ENCODE measurements at regions not wholly inside any gene's neighbourhood (a gene's known extent, or its start where the extent isn't known, plus 50 kb on each side); places are given as distances from the start of the nearest gene placed in this dataset.
"Not testable (repeated sequence)": the region's sequence is repeated elsewhere in the genome, so short reads cannot be mapped to it uniquely, and the experiment has no call there.

DNA sequence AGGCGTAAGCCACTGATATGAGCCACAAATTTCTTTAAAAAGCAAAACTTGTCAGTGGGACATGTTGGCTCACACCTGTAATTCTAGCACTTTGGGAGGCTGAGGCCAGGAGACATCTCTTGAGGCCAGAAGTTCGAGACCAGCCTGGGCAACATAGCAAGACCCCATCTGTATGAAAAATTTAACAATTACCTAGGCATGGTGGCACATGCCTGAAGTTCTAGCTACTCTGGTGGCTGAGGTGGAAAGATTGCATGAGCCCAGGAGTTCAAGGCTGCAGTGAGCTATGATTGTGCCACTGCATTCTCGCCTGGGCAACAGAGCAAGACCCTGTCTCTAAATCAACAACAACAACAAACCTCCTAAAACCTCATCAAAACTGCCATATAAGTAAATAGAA, 147.6 kb upstream of the BARHL2 start:
- FAIRE-seq = no peak

DNA sequence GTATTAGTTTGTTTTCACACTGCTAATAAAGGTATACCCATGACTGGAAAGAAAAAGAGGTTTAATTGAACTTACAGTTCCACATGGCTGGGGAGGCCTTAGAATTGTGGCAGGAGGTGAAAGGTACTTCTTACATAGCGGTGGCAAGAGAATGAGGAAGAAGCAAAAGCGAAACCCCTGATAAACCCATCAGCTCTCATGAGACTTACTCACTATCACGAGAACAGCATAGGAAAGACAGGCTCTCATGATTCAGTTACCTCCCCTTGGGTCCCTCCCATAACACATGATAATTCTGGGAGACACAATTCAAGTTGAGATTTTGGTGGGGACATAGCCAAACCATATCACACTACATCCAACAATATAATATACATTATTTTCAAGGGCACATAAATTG, 145.7 kb upstream of the BARHL2 start:
- FAIRE-seq = no peak

DNA sequence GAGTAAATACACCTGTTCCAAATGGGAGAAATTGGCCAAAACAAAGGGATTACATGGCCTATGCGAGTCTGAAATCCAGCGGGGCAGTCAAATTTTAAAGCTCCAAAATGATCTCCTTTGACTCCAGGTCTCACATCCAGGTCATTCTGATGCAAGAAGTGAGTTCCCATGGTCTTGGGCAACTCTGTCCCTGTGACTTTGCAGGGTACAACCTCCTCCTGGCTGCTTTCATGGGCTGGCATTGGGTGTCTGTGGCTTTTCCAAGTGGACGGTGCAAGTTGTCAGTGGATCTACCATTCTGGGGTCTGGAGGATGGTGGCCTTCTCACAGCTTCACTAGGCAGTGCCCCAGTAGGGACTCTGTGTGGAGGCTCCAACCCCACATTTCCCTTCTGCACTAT, 144.3 kb upstream of the BARHL2 start:
- not testable (repeated sequence) for FAIRE-seq

DNA sequence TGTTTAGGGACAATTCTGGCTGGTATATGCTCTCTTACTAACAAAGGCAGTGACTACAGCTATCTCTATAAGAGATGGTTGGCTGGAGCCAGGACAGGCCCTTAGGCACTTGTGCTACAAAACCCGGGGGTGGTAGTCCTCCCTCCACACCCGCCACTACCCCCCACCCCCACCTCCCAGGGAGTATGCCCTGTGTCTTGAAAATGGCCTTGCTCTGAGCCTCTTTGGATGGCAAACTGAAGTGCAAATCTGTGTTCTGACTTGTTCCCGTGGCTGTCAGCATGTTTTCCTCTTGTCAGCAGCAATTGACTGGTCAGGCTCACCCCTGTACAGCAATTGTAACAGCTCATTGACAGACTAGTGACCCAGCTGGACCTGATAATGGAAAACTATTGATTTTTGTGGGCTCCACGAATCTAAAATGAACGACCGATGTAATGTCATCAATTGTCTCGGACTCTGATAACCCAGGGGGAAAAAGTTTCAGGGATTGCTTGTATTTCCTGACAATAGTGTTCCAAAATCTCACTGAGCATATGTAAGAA, 139.4 kb upstream of the BARHL2 start:
- no peak for FAIRE-seq

DNA sequence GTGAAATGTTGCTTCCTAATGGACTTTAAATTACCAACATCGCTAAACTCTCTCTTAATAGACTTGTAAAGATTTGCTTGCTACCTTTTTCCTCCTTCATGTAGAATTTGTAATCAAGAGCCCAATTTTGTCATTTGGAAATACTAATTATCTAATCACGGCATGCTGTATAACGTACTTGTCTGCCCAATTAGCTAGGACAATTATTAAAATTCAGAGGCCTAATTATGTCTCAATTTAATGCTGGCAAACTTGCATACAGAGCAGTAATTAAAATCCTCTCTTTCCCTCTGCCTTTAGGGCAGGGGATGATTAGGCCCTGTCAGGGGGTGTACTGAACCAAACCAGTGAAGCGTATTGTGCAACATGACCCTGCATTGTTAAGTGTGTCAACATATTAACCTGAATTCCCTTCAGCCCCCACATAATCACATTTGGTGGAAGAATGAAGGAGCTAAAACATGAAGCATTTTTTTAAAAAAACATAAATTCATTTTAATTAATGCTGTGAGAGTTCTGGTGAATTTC, 137.4 kb upstream of the BARHL2 start:
- no peak for FAIRE-seq

DNA sequence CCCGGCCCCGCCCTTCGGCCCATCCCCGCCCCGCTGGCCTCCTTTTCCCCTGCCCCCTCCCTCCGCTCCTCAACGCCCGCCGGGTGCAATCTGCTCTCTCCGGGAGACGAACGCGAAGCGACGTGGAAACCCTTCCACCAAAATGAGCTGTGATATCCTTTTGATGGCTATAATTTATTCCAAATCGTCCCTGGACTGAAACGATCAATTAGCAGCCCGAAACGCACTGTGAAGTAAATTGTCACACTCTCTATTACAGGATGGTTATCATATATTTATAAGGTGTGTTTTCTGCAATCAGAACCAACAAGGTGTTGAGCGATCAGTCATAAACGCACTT, 134.6 kb upstream of the BARHL2 start:
- FAIRE-seq = no peak

DNA sequence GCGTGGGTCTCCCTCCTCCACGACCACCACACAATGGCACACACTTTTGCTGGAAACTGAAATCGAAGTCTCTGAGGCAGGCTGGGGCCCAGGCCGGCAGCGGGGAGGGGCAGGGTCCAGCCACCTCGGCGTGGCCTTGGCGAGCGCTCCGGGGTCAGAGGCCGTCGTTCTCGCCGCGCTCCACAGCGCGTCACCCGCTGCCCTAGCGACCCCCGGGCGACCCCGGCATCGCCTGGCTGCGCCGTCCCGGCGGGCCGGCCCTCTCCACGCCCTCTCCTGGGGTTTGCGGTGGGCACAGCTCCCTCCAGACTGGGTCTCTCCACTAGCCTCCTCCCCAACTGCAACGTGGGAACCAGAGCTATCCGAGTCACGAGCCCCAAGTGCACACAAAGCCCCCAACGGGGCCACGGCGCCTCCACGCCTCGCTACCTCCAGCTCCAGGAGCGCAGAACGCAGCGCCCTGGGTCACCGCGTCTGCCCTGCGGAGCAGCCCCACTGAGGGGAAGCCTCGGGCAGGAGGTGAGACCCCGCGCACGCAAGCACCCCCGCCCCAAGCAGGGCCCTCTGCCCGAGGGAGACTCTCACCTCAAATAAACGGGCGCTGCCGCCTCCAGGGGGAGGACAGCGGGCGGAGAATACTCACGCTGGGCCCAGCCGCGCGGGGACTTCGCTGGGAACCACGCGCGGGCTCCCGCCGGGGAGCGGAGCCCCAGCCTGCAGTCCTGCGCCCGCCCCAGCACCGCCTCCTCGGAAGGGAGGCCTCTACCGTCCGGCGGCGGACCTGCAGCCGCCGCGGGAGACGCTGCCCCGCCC, 134.0 kb upstream of the BARHL2 start:
- FAIRE-seq = no peak

DNA sequence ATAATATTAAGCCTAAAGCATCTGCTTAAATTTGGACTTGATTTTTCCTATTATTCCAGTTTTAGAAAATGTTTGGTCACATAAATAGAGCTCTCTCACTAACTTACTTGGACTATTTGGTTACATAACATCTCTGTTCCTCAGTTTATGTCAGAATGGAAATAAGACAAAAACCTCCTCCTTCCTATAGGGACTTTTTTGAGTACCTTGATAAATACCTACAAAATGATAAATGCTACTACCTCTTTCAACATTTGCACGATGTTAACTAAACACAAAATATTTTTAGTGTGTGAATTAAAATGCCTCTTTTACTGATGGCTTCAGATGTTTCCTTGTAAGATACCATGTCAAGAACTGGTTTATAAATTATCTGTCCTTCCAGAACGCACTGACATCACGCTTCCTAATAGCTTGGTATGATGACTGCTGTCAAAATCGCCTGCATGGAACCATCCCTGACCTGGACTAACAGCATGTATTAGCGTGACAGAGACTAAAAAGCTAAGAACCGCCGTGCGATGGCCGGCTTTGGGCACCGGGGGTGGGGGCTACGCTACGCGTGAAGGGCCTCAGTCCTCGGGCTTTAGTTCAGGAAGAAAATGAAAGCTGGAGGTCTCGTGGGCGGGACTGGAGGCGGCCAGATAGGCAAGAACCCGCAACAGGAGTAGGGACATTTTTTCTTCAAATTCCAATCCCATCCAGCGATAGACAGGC, 133.2 kb upstream of the BARHL2 start:
- peak; percentile 51 for FAIRE-seq

DNA sequence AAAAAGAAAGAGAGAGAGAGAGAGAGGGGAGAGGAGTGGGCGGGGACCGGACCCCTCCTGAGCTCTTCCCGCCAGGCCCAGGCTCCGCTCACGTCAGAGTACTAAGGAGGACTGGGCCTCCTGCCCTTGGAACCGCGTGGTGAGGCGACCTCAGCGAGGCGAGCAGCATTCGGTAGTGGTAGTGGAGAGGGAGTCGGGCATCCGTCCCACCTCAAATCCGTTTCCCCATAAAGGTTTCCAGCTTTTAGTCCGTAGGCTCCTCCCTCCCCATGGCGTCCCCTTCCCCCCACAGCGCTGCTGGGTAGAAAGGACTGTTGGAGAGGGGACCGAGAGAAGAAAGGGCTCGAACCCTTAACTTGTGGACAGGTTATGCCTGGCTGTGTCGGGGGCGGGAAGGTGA, 124.4 kb upstream of the BARHL2 start:
- FAIRE-seq = no peak

DNA sequence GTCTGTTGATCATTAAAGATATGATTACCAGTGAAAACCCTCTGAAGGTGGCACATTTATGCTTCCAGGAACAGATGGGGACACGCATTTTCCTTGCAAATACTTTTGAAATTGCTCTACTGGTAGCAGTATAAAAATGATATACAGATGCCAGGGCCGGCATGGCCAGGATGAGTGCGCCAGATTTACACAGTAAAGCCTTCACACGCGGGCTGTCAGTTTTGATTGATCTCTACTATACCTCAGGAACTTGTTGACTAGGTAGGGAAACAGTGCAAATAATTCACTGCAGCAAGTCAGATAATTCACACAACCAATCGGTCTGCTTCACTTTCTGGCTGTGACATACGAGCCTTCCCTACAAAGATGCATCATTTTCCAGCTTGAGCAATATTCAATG, 123.2 kb upstream of the BARHL2 start:
- no peak for FAIRE-seq

DNA sequence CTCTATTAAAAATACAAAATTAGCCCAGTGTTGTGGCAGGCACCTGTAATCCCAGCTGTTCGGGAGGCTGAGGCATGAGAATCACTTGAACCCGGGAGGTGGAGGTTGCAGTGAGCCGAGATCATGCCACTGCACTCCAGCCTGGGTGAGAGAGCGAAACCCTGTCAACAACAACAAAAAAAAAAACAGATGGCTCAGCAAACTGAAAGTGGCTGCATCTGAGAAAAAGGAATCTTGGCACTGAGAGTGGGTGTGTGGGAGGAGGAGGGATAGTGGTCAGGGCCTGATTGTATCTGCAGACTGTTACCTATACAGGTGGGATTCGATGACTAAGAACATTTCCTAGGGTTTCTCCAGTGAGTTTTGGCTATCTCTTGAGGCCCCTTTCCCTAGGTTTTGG, 122.2 kb upstream of the BARHL2 start:
- FAIRE-seq = no peak

DNA sequence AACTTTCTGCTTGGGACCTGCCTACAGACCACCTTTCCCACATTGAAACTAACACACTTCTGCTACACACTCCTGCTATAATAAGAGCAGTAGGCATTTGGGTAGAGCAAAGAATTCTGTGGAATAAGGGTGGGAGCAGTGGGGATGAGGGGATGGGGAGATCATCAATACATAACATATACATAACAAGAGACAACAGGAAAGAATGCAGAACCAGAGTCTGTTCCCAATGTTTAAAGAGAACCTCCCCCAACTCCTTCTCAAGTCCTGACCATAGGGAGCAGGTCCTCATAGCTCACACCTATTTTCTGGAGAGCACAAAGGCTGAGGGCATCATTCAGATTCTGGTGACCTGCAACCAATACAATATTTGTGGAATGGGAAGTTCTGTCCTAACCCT, 121.6 kb upstream of the BARHL2 start:
- no peak for FAIRE-seq

DNA sequence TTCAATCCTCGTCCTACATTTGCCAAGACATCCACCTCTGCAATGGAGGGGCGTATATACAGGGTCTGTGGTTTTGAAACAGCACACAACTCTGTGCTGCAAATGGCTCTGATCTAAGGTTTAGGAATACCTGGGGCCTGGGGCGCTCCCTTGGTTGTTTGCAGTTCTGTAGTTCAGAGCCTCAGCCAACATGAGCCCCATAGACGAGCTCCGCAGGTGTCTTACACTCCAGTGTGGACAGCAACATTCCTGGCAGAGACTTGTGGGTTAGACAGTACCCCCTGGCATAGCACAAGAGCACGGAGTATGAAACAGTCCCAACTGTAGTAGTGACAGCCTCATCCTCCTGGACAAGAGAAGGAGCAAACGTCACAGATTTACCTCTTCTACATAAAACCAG, 120.3 kb upstream of the BARHL2 start:
- FAIRE-seq = no peak

DNA sequence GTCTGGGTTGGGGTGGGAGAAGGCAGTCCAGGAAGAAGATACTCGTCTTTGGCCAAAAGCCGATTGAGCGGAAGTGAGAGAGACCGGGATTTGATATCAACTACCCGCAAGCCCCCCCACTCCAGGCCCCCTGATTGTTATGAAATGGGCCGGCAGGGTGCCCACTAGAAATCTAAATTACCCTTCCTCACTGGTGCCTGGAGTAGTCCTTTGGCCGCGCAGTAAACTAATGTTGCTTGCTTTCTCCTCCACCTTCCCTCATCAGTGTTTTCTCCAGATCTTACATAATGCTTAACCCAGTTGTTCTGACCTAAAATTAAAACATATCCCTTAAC, 119.2 kb upstream of the BARHL2 start:
- no peak for FAIRE-seq

DNA sequence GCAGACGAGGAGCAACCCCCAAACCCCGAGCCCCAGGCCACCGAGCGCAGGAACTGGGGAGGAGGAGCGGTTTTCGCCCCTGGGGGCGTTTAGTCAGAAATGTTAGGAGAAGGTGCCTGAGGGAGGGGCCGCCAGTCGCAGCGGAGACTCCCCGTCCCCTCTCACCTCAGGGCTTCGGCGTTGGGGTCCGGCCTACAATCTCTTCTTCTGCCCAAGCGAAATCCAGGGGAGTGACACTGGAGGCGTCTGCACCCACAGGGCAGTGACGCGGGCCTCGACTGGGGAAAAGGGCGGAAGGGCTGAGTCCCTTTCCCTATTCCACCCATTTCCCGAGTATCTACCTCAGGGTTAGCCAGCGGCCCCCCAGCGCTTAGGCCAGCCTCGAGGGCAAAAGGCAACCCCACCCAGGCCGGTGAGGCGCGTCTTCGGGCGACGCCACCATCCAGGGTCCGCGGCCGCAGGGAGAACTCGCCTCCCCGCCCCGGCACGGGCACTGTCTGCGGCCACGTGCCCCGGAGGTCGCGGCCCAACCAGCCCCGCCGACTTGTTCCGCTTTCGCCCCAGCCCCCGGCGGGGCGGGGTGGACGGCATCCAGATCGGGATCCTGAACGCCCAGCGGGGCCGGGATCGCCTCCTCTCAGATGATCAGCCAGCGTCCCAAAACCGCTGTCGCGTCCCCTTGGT, 118.7 kb upstream of the BARHL2 start:
- no peak for FAIRE-seq

DNA sequence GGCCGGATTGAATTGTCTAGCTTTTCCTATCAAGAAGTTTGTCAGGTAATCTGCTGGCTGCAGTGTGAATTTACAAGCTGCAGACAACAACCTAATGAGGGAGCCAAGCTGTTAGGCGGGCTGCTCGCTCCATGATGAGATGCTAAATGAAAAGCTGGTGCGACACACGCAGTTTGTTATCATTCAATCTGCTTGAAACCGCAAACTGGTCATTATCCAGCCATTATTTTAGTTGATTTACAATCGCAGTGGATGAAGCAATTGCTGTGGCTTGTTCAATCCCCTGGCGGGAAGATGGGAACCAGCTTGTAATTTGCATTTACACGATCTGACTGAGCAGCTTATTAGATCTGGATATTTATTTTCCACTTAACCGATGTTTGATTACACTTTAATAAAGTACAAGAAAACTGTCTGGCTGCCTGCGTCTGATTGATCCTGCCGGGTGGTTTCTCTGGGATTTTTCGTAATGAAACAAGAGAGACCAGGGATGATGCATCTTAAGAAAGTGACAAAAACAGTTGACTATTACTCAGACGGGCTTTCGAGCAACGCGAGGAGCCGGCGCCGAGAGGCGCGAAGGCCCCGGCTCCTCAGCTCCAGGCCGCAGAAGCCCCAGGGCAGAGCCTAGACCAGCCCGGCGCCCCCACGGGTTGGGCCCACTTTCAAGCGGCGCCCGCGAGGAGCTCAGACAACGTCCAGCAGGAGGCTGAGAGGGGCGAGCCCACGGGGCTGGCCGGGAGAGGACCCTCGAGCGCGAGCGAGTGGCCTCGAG, 118.0 kb upstream of the BARHL2 start:
- FAIRE-seq = no peak

DNA sequence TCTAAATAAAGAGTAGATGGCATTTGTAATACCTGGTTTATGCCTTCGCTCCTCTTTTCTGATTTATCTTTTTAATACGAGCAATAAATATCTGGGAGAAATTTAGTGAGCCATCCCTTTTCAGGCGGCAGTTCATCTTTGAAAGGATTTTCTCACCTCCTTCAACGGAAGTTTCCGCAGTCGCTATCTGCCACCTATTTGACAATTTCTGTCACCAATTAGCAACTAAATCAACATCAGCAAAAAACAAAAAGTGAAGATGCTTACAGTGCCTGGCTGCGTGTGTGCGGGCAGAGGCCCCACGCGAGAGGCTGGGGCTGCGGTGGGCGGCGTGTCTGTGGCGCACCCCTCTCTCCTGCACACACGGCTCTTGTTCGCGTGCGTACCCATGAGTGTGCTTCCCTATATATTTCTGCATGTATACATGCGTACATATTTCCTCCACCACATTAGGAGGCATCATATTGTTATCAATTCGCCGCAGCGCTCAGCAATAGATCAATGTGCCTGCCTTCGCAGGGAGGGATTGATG, 117.3 kb upstream of the BARHL2 start:
- FAIRE-seq = no peak

DNA sequence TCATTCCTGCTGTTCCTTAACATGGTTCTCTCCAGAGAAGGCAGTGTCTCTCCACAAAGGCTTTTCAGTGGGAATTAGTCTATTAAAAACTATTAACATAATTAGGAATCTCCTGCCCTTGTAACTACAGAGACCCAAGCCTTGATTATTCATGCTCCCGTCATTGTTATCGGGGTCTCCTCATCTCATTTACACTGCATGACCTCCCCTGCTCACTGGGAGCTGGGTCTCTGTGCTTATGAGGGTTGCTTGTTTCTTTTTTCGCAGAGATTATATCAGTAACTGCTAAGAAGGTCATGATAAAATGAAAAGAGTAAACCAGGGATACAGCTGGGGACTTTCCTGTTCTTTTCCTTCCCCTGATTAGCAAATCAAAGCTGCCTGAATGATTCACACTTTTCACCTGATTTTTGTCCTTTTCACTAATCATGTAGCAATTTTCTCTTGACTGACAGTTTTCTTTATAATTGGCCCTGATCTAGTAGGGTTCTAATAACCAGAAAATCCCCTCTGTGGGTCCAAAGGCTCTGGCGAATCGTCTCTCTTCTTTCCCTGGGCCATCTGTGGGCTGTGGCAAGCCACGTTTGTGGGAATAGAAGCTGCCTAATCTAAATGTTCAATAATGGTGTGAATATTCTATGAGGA, 116.5 kb upstream of the BARHL2 start:
- no peak for FAIRE-seq

DNA sequence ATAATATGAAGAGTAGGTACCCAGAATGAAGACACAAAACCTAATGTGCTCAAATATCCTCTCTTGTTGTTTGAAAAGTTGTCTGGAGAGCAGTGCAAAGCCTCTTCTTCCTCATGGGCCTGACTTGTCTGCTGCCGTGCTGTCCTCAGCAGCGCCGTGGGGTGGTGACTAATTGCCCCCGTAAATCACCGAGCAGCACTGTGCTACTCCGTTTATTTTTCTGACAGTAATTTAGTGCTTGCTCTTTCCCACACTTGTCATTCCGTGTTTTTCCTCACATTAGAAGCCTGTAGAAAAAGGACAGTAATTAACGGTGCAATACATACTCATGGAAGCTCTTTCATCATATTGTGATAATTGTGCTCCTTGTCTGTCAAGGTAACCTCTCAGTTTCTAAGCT, 114.8 kb upstream of the BARHL2 start:
- FAIRE-seq = no peak

DNA sequence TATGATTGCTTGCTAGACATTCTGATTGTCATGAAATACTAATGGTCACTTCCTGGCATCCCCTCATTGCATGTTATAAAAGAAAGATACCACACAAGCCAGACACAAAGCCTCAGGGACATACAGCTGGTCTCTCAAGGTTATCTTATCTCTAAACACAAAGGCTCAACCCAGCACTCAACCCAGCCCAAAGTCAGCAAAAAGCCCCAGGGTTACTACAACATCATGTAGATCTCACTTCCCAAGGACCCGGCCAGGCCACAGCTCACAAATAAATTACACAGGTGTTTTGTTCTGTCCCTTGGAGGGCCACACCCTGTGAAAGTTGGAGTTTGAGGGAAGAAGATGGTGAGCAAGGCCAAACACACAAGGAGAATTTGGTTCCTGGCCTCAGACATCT, 109.7 kb upstream of the BARHL2 start:
- FAIRE-seq = no peak

DNA sequence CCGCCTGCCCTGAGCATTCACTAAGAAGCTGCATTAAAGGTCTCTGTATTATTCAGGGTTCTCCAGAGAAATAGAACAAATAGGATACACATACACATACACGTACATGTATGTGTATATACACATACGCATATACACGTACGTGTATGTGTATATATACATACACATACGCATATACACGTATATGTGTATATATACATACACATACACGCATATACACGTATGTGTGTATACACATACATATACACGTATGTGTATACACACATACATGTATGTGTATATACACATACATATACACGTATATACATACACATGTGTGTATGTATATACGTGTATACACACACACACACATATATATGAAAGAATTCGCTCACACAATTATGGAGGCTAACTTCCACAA, 108.9 kb upstream of the BARHL2 start:
- FAIRE-seq = no peak

DNA sequence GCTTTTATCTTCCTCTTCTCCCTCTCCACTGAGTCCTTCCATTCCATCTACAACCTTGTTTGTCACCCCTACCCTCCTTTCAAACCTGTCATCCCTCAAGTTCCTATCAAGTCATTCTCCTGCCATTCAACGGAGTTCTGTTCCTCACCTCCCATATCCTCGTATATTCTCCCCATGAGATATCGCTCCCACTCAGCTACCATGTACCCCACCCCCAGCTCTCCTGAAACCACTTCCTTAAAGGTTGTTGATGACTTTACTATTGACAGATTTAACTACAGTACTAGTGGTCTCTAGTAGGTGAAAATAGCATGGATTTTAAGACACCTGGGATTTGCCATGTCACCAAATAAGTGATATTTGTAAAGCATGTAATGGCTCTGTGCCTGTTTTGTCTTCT, 107.4 kb upstream of the BARHL2 start:
- FAIRE-seq = no peak

All from islet of Langerhans (tissue), 1 donor.